NCI-H1694 treated with DMSO at 0.1 percent for 48 hours (cell line): ENCODE measurements at regions not wholly inside any gene's neighbourhood (a gene's known extent, or its start where the extent isn't known, plus 50 kb on each side); places are given as distances from the start of the nearest gene placed in this dataset.

Experiments used
- DNase-seq: peaks from one replicate; lab custom pipeline; 2025; lab: John Stamatoyannopoulos, UW

GRCh38 chr6:82646231-82646615, 282.6 kb downstream of the TPBG start:
- DNase-seq, result no peak

- no peak for DNase-seq
These were observed 288.3 kb downstream of the TPBG start for GRCh38 chr6:82651845-82652335.

- no peak for DNase-seq
These were observed 315.6 kb downstream of the TPBG start for GRCh38 chr6:82679232-82679631.

GRCh38 chr6:82680192-82680591, 316.6 kb downstream of the TPBG start:
- no peak for DNase-seq

GRCh38 chr6:82681119-82681714, 317.6 kb downstream of the TPBG start:
- no peak for DNase-seq

- DNase-seq, result no peak
These were observed 323.1 kb downstream of the TPBG start for GRCh38 chr6:82686719-82687118.

- no peak for DNase-seq
These were observed 324.2 kb downstream of the TPBG start for GRCh38 chr6:82687855-82688254.

GRCh38 chr6:82690283-82690682, 326.7 kb downstream of the TPBG start:
- no peak for DNase-seq

- no peak for DNase-seq
These were observed 328.4 kb downstream of the TPBG start for GRCh38 chr6:82691997-82692396.

- no peak for DNase-seq
These were observed 329.5 kb downstream of the TPBG start for GRCh38 chr6:82693094-82693493.

- no peak for DNase-seq
These were observed 337.7 kb downstream of the TPBG start for GRCh38 chr6:82701341-82701740.

- no peak for DNase-seq
These were observed 339.0 kb downstream of the TPBG start for GRCh38 chr6:82702574-82702973.

GRCh38 chr6:82703230-82703629, 339.6 kb downstream of the TPBG start:
- no peak for DNase-seq

GRCh38 chr6:82704045-82704444, 340.4 kb downstream of the TPBG start:
- no peak for DNase-seq

GRCh38 chr6:82705579-82705978, 342.0 kb downstream of the TPBG start:
- no peak for DNase-seq

- DNase-seq, result no peak
These were observed 347.6 kb downstream of the TPBG start for GRCh38 chr6:82711105-82711827.

GRCh38 chr6:82711971-82712370, 348.4 kb downstream of the TPBG start:
- no peak for DNase-seq

- DNase-seq, result no peak
These were observed 348.8 kb downstream of the TPBG start for GRCh38 chr6:82712389-82712788.

GRCh38 chr6:82712826-82713225, 349.2 kb downstream of the TPBG start:
- DNase-seq, result peak; percentile 29

- no peak for DNase-seq
These were observed 344.6 kb downstream of the UBE3D start for GRCh38 chr6:82720992-82721391.

- DNase-seq, result no peak
These were observed 329.9 kb downstream of the UBE3D start for GRCh38 chr6:82735790-82736189.

- no peak for DNase-seq
These were observed 327.7 kb downstream of the UBE3D start for GRCh38 chr6:82737965-82738364.

- DNase-seq, result no peak
These were observed 326.9 kb downstream of the UBE3D start for GRCh38 chr6:82738773-82739172.

GRCh38 chr6:82739303-82739702, 326.3 kb downstream of the UBE3D start:
- no peak for DNase-seq
